Globus pallidus (tissue), 1 donor: ENCODE measurements at regions not wholly inside any gene's neighbourhood (a gene's known extent, or its start where the extent isn't known, plus 50 kb on each side); places are given as distances from the start of the nearest gene placed in this dataset.

Source experiments
- DNase-seq: peaks from one replicate; pipeline ENCODE4 v3.0.0-alpha.2; 2015; ENCODE audit warnings: low spot score

DNA sequence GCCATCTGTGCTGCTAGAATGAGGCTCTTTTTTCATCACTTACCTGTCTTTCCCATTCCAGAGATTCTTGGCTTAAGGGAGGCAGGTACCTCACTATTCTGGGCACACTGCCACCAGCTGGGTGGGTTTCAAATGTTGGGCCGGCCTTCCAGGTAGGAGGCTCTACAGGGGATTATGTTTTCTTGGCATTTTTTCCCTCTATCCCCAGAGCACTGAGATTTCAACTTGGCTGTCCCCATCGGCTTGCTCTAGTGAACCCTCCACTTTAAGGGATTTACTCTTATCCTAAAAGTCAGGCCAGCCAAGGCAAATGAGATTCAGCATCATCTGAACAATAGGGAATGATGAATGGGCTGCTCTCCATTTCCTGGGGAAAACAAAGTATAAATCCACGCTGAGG lies 710.1 kb upstream of the CELF2 start:
- DNase-seq = no peak

DNA sequence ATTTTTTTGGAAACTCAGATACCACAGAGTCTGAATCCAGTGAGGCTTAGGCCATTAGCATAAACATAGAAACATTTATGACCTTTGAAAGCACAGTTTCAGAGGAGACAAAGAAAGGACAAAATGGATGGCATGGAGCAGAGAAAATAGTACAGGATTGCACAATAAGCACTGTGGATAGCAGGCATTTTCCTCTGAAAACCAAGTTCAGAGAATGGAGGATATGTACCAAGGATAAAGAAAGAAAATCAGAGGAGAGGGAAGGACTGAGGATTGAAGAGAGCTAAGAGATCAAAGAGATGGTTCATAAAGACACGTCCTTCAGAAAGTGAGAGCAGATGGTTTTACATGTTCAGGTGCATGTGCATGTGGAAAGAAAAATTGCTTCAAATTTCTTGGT lies 707.2 kb upstream of the CELF2 start:
- DNase-seq = no peak

DNA sequence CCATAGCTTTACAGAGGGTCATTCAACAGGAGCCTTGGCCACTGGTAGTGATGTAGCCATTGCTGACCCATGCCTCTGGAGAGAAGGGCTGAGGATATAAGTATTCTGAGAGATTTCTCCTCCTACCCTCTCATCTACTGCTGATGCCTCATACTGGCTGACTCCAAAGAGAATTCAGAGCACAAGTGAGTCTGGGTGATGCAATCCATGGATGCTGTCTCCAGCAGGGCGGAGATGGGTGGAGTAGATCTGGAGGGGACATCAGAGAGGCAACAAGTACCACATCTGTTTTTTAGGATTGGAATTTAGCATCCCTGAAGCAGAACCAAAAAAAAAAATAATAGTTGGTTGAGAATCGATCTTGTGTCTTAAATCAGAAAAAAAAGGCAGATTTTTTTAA lies 705.7 kb upstream of the CELF2 start:
- no peak for DNase-seq

DNA sequence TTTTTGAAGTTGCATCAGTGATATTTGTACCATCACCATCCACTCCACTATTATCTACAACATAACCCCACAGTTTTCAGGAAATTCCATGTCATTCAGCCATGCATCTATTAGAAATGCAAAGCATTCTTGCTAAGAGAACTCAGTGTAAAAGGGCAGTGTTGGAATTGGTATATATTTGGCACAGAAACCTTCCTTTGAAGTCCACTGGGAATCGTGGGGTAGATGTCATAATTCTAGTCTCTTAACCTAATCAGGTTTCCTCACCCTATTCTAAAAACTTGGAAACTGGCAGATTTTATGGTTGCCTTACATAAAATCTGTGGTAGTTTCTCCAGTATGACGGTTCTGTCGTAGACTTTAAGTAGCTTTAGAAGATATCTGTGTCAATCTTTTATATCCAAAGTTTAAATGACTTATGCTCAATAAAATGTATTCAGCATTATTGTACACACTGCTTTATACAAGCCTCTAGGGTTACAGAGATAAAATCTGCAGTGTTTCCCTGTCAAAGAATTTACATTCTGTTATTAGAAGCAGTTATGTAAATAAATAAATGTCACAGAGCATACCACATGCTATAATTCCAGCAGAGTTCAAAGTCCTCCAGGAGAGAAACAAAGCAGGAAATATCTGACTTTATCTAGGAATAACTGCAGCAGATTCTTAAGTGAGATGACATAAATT lies 704.4 kb upstream of the CELF2 start:
- no peak for DNase-seq

DNA sequence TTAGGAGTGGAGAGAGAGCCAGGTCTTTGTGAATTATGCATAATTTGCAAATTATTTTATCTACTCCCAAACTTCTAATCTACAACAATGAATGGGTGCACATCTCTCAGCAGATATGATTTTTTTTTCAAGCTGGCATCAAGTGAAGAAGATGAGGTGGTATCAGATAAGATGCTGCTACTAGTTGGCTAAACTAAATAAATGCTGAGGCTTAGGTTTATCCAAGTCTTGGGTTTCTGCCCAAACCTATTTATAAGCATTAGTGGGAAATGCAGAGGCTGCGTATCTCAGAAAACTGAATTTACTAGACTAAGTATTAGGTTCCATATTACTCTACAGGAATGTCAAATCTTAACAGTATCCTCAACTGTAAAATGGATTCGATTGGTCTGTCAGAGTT lies 703.0 kb upstream of the CELF2 start:
- no peak for DNase-seq

DNA sequence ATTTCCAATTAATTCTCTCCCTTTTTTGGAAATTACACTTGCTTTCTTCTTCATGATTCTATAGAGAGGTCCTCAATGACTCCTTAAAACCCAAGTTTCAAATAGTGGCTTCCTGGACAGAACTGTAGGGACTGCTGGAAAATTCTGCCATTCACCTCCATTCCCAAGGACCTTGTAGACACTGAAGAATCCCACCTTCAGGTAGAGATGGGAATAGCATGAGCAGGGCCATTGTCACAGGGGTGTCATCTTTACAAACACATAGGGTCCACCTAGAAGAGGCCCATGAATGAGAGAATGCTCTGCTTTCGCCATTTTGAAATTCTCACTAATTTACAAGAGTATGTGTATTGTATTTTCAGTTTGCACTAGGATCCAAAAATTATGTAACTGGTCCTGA lies 701.7 kb upstream of the CELF2 start:
- no peak for DNase-seq

DNA sequence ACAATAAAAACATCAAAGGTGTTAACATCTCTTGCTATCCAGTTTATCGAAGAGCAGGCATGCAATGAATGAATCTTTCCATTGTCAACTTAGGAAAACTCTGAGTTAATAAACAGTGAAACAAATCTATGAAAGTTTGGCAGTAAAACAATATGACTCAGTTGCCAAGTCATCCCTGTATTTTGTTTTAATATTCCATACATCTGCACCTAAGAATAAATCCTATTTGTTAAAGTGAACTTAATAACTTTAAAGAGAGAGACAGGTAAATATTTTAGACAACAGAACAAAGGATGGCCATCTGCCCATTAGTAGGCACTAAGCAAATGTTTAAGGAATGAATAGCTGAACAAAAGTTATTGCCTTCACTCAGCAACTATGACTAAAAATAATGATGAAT lies 700.5 kb upstream of the CELF2 start:
- no peak for DNase-seq

DNA sequence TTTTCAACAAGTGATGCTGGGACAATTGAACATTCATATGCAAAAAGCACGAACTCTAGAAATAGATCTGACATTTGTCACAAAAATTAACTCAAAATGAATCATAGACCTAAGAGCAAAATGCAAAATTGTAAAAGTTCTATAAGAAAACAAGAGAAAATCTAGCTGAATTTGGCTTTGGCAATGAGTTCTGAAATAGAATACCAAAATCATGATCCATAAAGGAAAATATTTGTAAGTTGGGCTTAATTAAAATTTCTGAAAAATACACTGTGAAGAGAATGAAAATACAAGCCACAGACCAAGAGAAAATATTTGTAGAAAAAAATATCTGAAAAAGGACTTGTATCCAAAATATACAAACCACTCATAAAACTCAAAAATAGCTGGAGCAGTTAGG lies 698.8 kb upstream of the CELF2 start:
- no peak for DNase-seq

DNA sequence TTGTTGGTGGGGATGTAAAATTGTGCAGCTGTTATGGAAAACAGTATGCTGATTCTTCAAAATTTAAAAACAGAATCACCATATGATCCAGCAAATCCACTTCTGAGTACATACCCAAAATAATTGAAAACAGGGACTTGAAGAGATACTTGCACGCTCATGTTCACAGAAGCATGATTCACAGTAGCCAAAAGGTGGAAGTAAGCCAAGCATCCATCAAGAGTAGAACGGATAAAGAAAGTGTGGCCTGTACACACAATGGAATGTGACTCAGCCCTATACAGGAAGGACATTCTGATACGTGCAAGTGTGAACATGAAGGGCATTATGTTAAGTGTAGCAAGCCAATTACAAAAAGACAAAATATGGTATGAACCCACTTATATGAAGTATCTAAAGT lies 696.7 kb upstream of the CELF2 start:
- DNase-seq = no peak

DNA sequence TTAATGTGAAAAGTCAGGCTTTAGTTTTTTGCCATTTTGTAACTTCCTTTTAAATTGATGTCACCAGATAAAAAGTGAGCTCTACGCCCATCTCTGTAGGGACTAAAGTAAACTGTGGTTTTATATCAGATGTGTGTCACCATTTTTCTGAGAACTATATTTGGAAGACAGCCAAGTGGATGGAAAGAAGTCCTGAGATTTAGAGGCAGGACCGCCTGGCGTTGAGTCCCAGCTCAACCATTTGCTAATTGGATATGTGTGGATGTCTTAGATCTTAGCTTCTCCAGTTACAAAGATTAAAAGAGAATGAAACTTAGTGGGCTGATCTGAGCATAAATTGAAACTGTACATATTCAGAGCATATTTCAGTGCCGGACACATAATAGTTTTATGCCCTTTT lies 691.6 kb upstream of the CELF2 start:
- no peak for DNase-seq

DNA sequence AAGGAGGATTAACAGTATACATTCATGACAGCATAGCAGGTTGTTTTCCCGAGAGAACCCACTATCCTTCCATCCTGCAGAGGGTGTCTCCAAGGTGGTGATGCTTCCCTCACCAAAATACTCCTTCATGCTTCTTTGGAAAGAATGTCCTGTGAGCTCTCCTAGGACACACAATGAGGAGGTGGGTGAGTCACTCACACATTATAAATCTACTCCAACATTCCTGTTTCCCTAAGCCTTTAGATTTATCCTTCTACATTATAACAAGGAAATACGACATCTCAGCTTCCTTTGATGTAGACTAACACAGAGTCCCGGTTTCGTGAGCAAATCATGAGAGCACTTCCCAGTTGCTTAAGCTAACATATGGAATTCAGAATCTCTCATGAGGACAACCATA lies 689.7 kb upstream of the CELF2 start:
- no peak for DNase-seq

DNA sequence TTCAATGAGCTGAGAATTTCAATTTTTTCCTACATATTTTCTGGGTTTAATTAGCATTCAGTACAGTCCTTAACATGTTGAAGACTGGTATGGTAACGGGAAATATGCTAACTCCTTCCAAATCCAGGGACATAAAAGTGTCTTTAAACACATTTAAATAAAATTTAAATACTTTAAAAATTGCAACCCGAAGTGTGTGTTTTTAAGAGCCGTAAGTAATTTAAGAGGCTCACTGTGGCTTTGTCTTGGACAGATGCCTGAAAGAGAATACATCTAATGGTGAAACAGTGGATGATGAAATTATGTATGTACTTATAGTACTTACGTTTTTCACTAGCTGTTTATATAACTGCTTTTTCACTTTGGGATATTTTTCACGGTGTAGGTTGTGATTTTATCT lies 687.3 kb upstream of the CELF2 start:
- DNase-seq = no peak

DNA sequence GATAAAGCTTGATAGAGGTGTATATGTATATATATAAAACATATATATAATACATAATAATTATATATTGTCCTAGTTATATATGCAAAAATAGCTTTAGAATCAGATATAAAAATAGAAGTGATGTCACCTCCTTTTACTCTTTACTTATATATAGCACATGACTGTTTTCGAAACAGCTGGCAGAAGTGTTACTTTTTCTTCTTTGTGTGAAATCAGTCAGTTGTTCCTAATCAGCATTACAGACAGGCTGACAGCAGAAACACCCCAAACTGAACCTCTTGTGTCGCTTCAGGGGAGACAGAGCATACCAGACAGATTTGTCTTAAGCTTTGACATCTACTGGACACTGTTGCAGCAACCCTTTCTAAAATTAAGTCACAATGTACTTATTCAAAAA lies 684.9 kb upstream of the CELF2 start:
- no peak for DNase-seq

DNA sequence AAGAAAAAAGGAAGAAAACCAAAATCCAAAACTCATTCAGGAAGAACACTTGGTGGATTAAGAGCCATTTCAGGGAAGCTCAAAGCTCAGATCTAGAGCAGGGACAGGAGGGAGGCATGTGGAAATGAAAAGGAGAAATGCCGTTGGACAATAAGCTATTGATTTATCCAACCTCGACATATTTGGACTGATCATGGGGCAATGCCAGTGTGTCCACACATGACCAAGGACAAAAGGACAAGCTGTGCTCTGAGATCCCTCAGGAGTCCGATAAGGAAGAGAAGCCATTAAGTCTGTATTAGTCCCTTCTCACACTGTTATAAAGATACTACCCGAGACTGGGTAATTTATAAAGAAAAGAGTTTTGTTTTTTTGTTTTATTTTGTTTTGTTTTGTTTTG lies 684.0 kb upstream of the CELF2 start:
- no peak for DNase-seq

DNA sequence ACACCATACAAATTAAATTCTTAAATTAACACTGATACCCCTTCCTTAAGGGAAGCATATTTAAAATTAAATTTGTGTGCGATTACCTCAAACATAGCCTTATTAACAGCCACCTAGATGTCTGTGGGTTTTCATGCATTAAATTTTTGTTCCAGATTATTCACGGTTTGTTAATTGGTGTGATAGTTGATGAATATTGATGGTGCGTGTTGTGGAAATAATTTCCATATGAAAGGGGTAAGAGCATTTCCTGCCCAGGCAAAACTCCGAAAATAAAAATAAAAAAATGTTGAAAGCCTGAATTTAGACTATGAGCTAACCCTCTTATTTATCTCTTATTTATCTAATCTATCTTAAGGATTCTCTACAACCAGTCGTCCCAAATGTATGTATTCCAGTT lies 679.3 kb upstream of the CELF2 start:
- DNase-seq = no peak

DNA sequence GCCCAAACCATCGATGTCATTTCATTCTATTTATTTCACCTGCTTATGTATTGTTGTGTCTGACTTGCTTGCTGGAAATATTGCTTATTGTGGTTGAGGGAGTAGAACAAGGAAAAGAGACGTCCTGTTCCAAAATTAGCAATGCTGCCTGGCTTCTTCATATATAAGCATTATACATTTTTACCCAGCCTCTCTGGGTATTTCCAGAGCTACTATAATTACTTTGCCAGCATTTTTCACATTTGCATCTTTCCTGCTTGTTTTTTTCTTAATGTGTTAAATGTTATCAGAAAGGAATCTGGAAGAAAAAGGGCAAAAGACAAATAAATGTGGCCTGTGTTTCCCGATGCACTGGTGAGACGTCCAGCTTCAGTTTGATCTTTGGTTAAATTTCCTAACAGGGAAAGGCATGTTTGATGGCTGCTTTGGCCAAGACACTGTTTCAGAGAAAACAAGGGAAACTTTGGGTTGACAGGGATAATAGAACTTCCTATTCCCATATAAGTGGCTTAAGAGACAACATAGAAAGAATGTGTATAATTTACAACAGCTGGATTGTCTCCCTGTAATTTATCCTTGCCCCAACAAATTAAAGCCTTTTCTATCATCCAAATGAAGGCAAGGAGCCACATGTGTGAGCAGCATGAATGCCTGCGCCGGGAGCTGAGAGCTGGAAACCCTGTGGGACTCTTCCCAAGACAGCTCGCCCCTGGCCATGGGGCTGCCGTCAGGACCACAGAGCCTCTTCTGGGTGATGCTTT lies 671.1 kb upstream of the CELF2 start:
- no peak for DNase-seq

DNA sequence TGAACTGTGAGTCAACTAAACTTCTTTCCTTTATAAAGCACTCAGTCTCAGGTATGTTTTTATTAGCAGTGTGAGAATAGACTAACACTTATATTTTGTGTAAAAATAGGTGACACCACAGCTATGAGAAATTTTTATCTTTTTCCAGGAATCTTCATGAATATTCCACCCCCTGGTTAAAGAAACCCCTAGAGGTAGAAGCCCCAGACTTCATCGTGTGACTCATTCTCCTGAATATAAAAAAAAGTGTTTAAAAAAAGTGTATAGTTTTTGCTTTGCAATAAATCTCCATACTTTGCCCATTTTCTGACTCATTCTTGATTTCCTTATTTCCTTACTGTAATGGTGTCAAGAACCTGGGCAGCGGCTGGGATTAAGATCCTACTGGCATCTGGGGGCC lies 667.6 kb upstream of the CELF2 start:
- DNase-seq = no peak

DNA sequence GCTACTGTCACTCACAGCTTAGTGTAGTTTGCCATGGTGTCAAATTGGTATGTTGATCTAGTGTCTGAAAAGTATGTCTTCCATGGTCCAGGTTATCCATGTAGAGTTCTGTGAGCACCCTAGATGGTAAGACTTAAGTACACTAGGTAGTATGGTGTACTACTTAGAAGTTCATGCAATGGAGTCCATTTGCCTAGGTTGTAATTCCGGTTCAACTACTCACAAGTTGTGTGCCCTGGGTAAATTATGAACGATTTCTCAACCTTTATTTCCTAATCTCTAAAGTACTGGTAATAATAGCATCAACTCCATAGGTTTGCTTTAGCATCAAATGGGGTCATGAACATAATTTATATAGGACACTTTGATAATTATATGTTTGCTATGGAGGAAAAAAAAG lies 666.2 kb upstream of the CELF2 start:
- no peak for DNase-seq

DNA sequence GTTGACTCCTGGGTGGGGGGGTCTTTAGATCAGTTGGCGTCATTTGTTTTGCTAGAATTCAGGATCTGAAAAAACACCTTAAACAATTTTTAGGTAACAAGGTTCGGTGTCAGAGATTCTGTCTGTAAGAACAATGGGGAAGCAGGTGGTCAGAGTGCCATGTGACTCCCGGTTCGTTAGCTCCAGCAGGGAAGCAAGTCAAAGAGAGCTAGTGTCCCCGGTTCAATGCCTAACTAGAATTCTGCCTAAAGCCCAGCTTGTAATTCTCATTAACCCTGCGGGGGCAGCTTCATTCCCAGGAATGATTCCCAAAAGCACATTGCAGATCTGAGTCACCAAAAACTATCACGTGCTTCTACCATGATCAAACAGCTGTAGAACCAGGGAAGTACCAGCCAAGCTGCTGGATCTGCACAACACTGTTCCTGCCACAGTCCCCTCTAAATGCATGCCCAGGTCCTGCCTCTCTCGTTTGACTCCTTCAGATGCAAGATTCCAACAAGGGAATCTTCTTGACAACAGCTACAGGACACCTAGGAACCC lies 664.3 kb upstream of the CELF2 start:
- no peak for DNase-seq

DNA sequence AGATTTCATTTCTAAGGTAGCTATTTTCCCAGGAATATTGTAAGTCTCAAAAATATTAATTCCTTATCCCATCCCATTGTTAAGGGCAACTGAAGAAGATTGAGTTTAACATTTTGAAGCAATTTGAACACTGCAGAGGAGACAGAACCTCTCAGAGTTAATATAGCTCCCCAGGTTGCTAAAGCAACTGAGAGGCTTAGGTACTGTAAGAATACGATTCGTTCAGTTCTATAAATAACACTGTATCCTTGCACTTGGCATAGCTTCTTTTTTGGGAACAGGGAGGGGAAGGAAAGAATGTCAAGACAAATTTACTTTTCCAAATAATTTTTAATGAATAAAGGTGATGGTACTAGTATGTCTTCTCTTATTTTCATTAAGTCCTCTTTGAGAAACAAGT lies 658.4 kb upstream of the CELF2 start:
- DNase-seq = no peak

DNA sequence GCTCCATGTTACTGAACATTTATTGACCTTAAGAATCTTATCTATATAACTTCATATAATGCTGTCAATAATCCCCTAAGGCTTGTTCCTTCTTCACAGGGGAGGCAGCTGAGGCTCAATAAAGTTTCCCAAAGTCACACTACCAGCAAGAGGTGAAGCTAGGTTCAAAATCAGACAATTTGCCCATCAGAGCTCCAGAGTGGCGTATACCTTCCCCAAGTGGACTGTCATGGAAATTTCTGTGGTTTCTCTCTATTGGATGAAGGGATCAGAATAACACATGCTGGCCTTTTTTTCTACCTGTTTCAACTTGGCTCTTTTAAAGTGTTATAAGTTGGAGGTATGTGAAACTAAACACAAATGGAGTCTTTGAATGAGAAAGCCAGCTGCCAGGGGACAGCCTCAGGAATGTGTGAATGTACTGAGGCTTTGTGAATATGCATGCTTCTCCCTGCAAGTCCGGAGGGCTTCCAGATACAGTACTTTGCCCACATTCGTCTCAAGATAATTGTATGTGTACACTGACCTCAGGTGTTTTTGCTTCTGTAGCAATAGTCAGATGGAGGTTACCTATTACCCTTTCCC lies 656.3 kb upstream of the CELF2 start:
- no peak for DNase-seq

DNA sequence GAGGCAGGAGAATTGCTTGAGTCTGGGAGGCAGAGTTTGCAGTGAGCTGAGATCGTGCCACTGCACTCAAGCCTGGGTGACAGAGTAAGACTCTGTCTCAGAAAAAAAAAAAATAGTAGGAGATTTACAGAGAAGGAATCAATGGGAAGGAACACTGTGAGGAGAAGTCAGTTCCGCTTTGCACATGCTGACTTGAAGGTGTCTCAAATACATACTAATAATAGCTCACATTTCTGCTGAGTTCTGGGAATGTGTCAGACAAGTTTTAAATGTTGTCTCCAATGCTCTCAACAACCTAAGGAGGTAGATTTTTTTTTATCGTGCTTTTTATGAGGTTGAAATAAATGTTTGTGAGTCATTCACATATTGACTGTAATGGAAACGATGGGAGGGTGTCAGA lies 654.9 kb upstream of the CELF2 start:
- DNase-seq = no peak

DNA sequence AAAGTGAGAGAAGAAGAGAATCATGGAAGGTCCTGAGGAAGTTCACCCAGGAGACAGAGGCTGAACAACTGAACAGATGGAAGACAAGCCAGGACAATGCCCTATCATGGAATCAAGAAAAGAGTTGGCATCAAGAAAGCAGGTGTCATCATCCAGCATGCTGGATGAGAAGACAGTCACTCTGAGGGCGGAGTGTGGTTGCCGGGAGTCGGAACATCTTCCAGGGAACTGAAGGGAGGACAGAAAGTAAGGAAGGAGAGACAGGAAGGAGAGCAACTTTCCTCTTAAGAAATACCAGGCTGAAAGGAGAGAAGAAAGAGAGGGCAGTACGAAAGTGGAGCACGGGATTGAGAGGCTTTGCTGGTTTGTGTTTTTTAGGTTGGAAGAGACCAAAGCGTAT lies 654.5 kb upstream of the CELF2 start:
- no peak for DNase-seq
